GM18517 (cell line): ENCODE measurements at regions not wholly inside any gene's neighbourhood (a gene's known extent, or its start where the extent isn't known, plus 50 kb on each side); places are given as distances from the start of the nearest gene placed in this dataset.
"Not testable (repeated sequence)": the region's sequence is repeated elsewhere in the genome, so short reads cannot be mapped to it uniquely, and the experiment has no call there.

Experiments
- ATAC-seq: cut with Tn5 transposase; IDR thresholded peaks from one replicate; pipeline ENCODE4 v1.9.1; 2021; ENCODE audit warnings: mild to moderate bottlenecking, moderate library complexity; ENCODE audit not compliant: unreplicated experiment

GRCh38 chr6:82573254-82573972, 209.8 kb downstream of the TPBG start:
- ATAC-seq: no peak

DNA sequence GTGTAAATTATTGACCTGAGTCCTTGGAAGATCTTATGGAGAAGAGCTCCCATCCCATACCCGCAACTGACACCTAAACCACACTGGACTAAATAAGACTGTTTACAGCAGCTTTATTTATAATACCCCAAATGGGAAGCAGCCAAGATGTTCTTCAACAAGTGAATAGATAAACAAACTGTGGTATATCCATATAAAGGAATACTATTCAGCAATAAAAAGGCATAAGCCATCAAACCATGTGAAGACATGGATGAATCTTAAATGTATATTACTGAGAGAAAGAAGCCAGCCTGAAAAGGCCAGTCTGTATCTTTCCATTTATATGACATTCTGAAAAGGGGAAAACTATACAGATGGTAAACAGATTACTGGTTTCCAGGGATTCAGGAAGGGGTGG, 212.7 kb downstream of the TPBG start:
- no peak for ATAC-seq

DNA sequence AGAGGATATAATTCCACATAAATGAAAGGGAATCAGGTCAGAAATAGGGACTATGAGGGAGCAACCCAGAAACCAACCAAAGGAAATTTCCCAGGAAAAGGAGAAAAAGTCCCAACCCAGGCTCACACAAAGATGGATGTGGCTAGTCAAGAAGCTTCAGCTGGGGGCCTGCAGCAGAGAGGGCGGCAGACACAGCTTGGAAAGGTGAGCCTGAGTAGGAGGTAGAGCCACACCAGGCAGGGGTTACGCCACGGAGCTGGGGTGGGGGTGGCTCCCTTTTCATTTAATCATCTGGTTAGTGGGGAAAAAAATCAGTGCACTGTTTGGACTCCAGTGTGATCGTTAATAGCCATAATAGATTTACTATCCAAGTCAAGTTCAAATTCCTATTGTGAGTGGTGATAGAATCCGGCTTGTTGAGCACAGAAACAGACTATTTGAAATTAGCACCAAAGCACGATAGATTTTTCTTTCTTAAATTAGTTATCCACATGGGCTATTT, 220.6 kb downstream of the TPBG start:
- no peak for ATAC-seq

GRCh38 chr6:82584856-82585255, 221.2 kb downstream of the TPBG start:
- no peak for ATAC-seq

DNA sequence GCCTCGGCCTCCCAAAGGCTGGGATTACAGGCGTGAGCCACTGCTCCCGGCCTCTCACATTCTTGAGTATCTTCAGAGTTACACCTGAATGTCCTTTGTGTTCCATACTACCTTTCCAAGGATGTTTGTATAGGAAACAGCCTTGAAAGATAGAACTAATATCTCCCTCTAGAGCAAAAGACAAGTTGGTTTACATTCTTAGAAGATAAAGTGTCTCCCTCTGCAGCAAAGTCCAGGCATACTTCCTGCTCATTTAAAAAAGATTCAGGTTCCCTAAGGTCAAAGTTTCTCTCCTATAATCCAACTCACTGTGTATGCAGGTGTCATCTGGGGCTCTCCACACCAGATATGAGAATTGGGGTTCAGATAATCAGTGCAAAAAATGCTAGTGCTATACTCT, 224.4 kb downstream of the TPBG start:
- no peak for ATAC-seq

GRCh38 chr6:82588859-82589412, 225.3 kb downstream of the TPBG start:
- ATAC-seq: no peak

DNA sequence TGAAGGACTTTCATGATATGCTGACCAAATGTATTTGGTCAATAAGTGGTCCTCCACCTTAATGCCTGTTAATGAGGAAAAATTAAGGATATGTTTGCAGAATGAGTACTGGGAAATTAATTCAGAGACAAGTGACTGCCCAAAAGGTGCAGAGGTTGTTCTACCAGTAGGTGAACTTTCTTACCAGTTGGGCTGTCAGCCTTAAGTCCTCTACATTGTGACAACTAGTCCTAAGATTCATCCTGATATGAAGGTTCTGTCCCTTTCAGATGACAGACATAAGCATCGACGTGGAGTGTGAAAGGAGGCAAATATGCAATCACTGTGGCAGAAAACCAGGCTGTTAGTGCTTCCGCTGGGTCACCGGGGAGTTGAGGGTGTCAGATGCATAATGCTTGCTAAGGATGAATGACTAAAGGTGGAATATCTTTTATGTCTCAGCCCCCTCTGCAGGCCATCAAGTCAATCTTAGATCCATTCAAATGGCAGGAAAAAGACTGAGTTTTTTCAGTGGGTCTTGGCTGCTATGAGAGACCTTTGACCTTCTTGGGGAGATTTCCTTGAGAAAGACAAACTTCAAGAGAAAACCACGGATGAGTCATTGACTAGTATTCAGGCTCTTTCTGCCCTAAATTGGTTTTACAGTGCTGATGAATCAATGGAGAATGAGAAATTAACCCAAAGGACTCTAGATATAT, 226.0 kb downstream of the TPBG start:
- ATAC-seq: peak; percentile 74

DNA sequence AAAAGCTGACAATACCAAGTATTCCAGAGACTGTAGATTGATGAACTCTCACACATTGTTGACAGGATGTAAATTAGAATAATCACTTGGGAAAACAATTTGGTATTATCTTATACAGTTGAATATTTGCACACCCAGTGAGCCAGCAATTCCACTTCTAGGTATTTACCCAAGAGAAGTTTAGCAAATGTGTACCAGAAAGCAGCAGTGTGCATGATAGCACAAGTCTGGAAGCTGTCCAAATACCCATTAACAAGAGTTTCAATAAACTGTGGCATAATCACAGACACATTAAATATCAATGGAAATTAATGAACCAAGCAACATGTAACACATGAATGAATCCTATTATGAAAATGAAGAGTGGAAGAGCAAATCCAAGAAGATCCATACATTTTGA, 233.6 kb downstream of the TPBG start:
- ATAC-seq: no peak

DNA sequence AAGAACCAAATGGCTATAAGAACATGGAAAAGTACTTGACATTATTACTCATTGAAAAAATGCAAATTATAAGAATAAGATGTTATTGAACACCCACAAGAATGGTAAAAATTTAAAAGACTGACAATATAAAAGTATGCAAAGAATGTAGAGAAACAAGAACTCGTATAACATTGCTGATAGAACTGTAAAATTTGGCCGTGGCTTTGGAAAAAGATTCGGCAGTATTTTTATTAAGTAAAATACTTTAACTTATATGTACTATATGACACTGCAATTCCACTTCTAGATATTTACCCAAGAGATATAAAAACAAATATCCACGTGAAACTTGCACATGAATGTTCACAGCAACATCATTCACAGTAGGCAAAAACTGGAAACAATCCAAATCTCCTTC, 239.2 kb downstream of the TPBG start:
- ATAC-seq: no peak

- no peak for ATAC-seq
These were observed 240.3 kb downstream of the TPBG start for GRCh38 chr6:82603871-82604270.

- ATAC-seq: no peak
These were observed 244.5 kb downstream of the TPBG start for GRCh38 chr6:82607998-82608725.

DNA sequence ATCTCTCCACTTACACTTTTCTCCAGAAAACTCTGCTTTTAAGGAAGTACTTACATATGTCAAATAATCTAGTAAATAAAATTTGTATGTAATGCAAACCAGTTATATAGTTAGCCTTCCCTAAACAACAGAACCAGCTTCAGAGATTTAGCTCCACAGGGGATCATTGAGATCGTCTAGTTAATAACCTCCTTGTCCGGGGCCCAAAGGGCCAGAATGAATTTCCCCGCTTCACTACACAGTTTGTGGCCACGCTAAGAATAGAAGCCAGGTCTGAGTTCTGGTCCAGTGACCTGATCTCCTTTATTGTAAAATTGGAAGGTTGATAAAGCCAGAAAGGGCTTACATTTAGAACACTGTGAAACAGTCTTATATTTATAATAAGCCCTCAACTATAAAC, 245.2 kb downstream of the TPBG start:
- no peak for ATAC-seq

DNA sequence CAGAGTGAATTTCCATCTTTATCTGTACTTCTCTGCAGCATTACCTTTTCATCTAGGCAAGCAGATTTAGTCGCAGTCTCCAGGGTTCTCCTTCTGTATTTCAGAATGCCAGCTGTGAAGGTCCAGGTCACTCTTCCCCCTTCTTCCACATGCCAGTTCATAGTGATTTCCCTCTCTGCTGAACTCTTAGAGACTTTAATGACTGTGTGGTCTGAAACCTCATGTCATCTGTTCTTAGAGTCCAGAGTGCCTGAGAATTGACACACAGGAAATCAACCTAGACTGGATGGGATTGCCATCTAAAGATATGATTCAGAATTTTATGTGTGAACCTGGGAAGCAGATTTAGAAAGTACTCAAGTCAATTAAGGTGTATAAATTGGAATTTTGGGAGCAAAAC, 248.1 kb downstream of the TPBG start:
- no peak for ATAC-seq

- no peak for ATAC-seq
These were observed 248.9 kb downstream of the TPBG start for GRCh38 chr6:82612475-82613039.

DNA sequence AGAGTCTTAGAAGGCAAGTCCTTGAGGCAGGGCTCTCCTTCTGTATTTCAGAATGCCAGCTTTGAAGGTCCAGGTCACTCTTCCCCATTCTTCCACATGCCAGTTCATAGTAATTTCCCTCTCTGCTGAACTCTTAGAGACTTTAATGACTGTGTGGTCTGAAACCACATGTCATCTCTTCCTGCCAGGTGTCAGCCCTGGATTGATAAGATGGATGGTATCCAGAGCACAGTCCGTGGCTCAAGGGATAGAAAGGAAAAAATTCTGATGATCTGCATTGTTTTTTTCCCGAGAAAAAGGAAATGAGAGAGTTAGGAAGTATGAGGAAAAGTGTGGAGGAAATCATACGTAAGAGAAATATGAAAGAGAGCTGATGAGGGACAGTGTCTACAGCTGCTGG, 250.9 kb downstream of the TPBG start:
- ATAC-seq: no peak

- no peak for ATAC-seq
These were observed 252.9 kb downstream of the TPBG start for GRCh38 chr6:82616386-82617028.

- ATAC-seq: no peak
These were observed 254.0 kb downstream of the TPBG start for GRCh38 chr6:82617648-82618047.

- no peak for ATAC-seq
These were observed 256.0 kb downstream of the TPBG start for GRCh38 chr6:82619573-82619972.

DNA sequence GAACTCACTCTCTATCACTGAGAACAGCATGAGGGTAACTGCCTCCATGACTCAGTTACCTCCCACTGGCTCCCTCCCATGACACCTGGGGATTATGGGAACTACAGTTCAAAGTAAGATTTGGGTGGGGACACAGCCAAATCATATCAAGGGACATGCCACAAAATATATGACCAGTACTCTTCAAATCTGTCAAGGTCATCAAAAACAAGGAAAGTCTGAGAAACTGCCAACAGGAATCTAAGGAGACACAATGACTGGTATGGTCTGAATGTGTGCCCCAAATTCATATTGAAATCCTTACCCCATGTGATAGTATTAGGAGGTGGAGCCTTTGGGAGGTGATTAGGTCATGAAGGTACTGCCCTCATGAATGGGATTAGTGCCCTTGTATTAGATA, 258.8 kb downstream of the TPBG start:
- no peak for ATAC-seq

- no peak for ATAC-seq
These were observed 260.6 kb downstream of the TPBG start for GRCh38 chr6:82624251-82624650.

DNA sequence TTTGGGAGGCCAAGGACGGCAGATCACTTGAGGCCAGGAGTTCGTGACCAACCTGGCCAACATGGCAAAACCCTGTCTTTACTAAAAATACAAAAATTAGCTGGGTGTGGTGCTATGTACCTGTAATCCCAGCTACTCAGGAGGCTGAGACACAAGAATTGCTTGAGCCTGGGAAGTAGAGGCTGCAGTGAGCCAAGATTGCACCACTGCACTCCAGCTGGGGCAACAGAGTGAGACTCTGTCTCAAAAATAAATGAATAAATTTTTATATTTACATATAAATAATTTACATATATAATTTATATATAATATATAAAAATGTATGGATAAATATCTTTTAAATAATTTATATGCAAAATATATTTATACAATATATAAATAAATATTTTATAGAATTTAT, 263.3 kb downstream of the TPBG start:
- ATAC-seq: not testable (repeated sequence)
